Peyer's patch (tissue), 4 donors: ENCODE measurements at regions not wholly inside any gene's neighbourhood (a gene's known extent, or its start where the extent isn't known, plus 50 kb on each side); places are given as distances from the start of the nearest gene placed in this dataset.

ENCODE experiments used
- POLR2A ChIP-seq, 2 donors: fragments of 450-650 bp; IDR thresholded peaks; one replicate each; pipeline ENCODE4 v1.5.1; 2017; ENCODE audit warnings: antibody characterized with exemption in 2 of 2, mild to moderate bottlenecking in 2 of 2, moderate library complexity in 2 of 2
- TF ChIP-seq, protein P1 (sequence below), 6 experiments: fragments of 450-650 bp in 4 of 6; fragments of 200-600 bp in 2 of 6; sonication (generic) in 1 of 6; IDR thresholded peaks; one replicate each; pipeline ENCODE4 v1.5.1; 2017 to 2019; ENCODE audit warnings: antibody characterized with exemption in 6 of 6, mild to moderate bottlenecking in 3 of 6, moderate library complexity in 1 of 6

- no peak for TF ChIP-seq POLR2A (IDR thresholded peaks at IDR 0.05)
- TF ChIP-seq, protein P1, sequence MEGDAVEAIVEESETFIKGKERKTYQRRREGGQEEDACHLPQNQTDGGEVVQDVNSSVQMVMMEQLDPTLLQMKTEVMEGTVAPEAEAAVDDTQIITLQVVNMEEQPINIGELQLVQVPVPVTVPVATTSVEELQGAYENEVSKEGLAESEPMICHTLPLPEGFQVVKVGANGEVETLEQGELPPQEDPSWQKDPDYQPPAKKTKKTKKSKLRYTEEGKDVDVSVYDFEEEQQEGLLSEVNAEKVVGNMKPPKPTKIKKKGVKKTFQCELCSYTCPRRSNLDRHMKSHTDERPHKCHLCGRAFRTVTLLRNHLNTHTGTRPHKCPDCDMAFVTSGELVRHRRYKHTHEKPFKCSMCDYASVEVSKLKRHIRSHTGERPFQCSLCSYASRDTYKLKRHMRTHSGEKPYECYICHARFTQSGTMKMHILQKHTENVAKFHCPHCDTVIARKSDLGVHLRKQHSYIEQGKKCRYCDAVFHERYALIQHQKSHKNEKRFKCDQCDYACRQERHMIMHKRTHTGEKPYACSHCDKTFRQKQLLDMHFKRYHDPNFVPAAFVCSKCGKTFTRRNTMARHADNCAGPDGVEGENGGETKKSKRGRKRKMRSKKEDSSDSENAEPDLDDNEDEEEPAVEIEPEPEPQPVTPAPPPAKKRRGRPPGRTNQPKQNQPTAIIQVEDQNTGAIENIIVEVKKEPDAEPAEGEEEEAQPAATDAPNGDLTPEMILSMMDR (IDR thresholded peaks at IDR 0.05) = no peak
These were observed 359.9 kb downstream of the OSR1 start for GRCh38 chr2:18998491-18998890.
